Amniotic epithelial cell (primary cell): ENCODE measurements at regions not wholly inside any gene's neighbourhood (a gene's known extent, or its start where the extent isn't known, plus 50 kb on each side); places are given as distances from the start of the nearest gene placed in this dataset.

Experiments used
- DNase-seq: peaks from one replicate; pipeline ENCODE4 v3.0.0-alpha.2; 2010; ENCODE audit warnings: low read depth

GRCh38 chr1:47554082-47554481 lies 116.2 kb downstream of the FOXD2 start:
- DNase-seq: no peak

GRCh38 chr1:47554901-47555300 lies 117.1 kb downstream of the FOXD2 start:
- DNase-seq: peak; percentile 32

- DNase-seq: no peak
These were observed 117.5 kb downstream of the FOXD2 start for GRCh38 chr1:47555306-47555705.

GRCh38 chr1:47555841-47556560 lies 118.2 kb downstream of the FOXD2 start:
- no peak for DNase-seq

GRCh38 chr1:47557066-47557465 lies 119.2 kb downstream of the FOXD2 start:
- no peak for DNase-seq

- no peak for DNase-seq
These were observed 121.1 kb downstream of the FOXD2 start for GRCh38 chr1:47558601-47559593.

- DNase-seq: peak; percentile 50
These were observed 122.3 kb downstream of the FOXD2 start for GRCh38 chr1:47559944-47560695.

- DNase-seq: no peak
These were observed 123.7 kb downstream of the FOXD2 start for GRCh38 chr1:47561523-47562007.

- no peak for DNase-seq
These were observed 124.3 kb downstream of the FOXD2 start for GRCh38 chr1:47562147-47562546.

GRCh38 chr1:47562799-47563198 lies 125.0 kb downstream of the FOXD2 start:
- no peak for DNase-seq

- DNase-seq: peak; percentile 13
These were observed 125.4 kb downstream of the FOXD2 start for GRCh38 chr1:47563201-47563600.

GRCh38 chr1:47564570-47564969 lies 126.7 kb downstream of the FOXD2 start:
- no peak for DNase-seq

- DNase-seq: no peak
These were observed 127.2 kb downstream of the FOXD2 start for GRCh38 chr1:47565092-47565491.

GRCh38 chr1:47565676-47566075 lies 127.8 kb downstream of the FOXD2 start:
- no peak for DNase-seq

- DNase-seq: no peak
These were observed 130.9 kb downstream of the FOXD2 start for GRCh38 chr1:47568763-47569162.

GRCh38 chr1:47569261-47569660 lies 131.4 kb downstream of the FOXD2 start:
- DNase-seq: no peak

- DNase-seq: peak; percentile 98
These were observed 132.0 kb downstream of the FOXD2 start for GRCh38 chr1:47569681-47570470.

GRCh38 chr1:47571161-47571560 lies 133.3 kb downstream of the FOXD2 start:
- no peak for DNase-seq

GRCh38 chr1:47571952-47572351 lies 134.1 kb downstream of the FOXD2 start:
- no peak for DNase-seq

GRCh38 chr1:47572731-47573430 lies 135.0 kb downstream of the FOXD2 start:
- DNase-seq: no peak
